HL-60 (cell line): ENCODE measurements at regions not wholly inside any gene's neighbourhood (a gene's known extent, or its start where the extent isn't known, plus 50 kb on each side); places are given as distances from the start of the nearest gene placed in this dataset.

Experiments used
- DNase-seq, 2 experiments: peaks; one replicate each; pipeline ENCODE4 v3.0.0-alpha.2; 2010 to 2020; ENCODE audit warnings: low read depth in 1 of 2, low spot score in 1 of 2
- H3K27ac ChIP-seq: fragments of 250-450 bp; sonication (Bioruptor Pico); replicated peaks from 2 replicates; pipeline ENCODE4 v1.5.1; 2020; ENCODE audit warnings: mild to moderate bottlenecking, moderate library complexity
- H3K27me3 ChIP-seq: fragments of 250-450 bp; sonication (Bioruptor Pico); 2 replicates; pipeline ENCODE4 v1.5.1; 2021; ENCODE audit warnings: mild to moderate bottlenecking, moderate library complexity; ENCODE audit not compliant: insufficient read depth, poor library complexity, severe bottlenecking
- H3K4me3 ChIP-seq: replicated peaks from 2 replicates; pipeline ENCODE4 v1.5.1; 2011; ENCODE audit warnings: mild to moderate bottlenecking, control low read depth, low read length; ENCODE audit not compliant: insufficient read depth
- GABPA ChIP-seq: IDR thresholded peaks from 2 replicates; pipeline ENCODE4 v1.6.1; 2012; ENCODE audit warnings: low read depth
- POLR2AphosphoS5 ChIP-seq: IDR thresholded peaks from 2 replicates; pipeline ENCODE4 v1.6.1; 2012; ENCODE audit warnings: low read depth
- SPI1 ChIP-seq: IDR thresholded peaks from 2 replicates; pipeline ENCODE4 v1.6.1; 2012; ENCODE audit warnings: low read depth, mild to moderate bottlenecking, borderline replicate concordance
- TF ChIP-seq, protein P1 (sequence below): IDR thresholded peaks from 2 replicates; pipeline ENCODE4 v1.6.1; 2012; ENCODE audit warnings: low read depth; ENCODE audit not compliant: insufficient replicate concordance
- TF ChIP-seq, protein P2 (sequence below): IDR thresholded peaks from one replicate; pipeline ENCODE4 v1.5.1; 2011; ENCODE audit warnings: low read length, control low read depth, inconsistent platforms; ENCODE audit not compliant: insufficient read depth

DNA sequence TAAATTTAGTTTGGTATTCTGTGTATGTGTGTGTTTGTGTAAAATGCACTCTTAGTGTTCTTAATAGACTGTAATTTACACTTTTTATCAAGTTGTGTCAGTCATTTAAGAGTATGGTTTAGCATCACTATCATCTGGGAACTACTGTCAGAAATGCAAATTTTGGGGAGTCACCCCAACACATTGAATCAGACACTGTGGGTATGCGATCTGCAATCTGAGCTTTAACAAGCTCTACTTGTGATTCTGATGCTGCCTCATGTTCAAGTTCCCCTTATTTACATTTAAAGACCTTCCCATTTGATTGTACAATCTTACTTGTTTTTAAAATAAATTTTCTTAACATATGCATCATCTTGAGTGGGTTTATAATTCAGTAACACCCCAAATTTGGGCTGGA, 218.1 kb upstream of the FOXP2 start:
- no peaks in the 10 kb centered on the region for H3K27me3 ChIP-seq
- TF ChIP-seq POLR2AphosphoS5 (no peak), SPI1 (no peak), GABPA (no peak)
- TF ChIP-seq, protein P1, sequence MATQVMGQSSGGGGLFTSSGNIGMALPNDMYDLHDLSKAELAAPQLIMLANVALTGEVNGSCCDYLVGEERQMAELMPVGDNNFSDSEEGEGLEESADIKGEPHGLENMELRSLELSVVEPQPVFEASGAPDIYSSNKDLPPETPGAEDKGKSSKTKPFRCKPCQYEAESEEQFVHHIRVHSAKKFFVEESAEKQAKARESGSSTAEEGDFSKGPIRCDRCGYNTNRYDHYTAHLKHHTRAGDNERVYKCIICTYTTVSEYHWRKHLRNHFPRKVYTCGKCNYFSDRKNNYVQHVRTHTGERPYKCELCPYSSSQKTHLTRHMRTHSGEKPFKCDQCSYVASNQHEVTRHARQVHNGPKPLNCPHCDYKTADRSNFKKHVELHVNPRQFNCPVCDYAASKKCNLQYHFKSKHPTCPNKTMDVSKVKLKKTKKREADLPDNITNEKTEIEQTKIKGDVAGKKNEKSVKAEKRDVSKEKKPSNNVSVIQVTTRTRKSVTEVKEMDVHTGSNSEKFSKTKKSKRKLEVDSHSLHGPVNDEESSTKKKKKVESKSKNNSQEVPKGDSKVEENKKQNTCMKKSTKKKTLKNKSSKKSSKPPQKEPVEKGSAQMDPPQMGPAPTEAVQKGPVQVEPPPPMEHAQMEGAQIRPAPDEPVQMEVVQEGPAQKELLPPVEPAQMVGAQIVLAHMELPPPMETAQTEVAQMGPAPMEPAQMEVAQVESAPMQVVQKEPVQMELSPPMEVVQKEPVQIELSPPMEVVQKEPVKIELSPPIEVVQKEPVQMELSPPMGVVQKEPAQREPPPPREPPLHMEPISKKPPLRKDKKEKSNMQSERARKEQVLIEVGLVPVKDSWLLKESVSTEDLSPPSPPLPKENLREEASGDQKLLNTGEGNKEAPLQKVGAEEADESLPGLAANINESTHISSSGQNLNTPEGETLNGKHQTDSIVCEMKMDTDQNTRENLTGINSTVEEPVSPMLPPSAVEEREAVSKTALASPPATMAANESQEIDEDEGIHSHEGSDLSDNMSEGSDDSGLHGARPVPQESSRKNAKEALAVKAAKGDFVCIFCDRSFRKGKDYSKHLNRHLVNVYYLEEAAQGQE = no peak
- TF ChIP-seq, protein P2, sequence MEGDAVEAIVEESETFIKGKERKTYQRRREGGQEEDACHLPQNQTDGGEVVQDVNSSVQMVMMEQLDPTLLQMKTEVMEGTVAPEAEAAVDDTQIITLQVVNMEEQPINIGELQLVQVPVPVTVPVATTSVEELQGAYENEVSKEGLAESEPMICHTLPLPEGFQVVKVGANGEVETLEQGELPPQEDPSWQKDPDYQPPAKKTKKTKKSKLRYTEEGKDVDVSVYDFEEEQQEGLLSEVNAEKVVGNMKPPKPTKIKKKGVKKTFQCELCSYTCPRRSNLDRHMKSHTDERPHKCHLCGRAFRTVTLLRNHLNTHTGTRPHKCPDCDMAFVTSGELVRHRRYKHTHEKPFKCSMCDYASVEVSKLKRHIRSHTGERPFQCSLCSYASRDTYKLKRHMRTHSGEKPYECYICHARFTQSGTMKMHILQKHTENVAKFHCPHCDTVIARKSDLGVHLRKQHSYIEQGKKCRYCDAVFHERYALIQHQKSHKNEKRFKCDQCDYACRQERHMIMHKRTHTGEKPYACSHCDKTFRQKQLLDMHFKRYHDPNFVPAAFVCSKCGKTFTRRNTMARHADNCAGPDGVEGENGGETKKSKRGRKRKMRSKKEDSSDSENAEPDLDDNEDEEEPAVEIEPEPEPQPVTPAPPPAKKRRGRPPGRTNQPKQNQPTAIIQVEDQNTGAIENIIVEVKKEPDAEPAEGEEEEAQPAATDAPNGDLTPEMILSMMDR = no peak
- no peak for DNase-seq
- no peak overlapping the region for H3K27ac ChIP-seq
- H3K4me3 ChIP-seq = no peak overlapping the region

DNA sequence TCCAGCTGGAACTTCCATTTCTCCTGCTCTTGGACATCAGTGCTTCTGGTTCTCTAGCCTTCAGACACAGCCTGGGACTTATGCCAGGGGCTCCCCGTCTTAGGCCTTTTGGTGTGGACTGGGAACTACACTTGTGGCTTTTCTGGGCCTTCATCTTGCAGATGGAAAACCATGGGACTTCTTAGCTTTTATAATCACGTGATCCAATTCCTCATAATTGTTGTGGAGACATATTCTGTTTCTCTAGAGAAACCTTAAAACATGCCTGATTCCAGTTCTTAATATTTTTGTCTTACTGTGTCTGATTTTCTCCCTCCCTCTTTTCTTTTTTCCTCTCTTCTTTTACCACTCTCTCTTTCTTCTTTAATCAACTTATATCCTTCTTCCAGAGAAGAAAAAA, 224.2 kb upstream of the FOXP2 start:
- TF ChIP-seq SPI1 = no peak
- no peak for TF ChIP-seq GABPA
- TF ChIP-seq POLR2AphosphoS5 = no peak
- TF ChIP-seq, protein P2 = no peak
- TF ChIP-seq, protein P1 = no peak
- Histone ChIP-seq H3K27me3 (no peaks in the 10 kb centered on the region), H3K4me3 (no peak overlapping the region), H3K27ac (no peak overlapping the region)
- DNase-seq = no peak

DNA sequence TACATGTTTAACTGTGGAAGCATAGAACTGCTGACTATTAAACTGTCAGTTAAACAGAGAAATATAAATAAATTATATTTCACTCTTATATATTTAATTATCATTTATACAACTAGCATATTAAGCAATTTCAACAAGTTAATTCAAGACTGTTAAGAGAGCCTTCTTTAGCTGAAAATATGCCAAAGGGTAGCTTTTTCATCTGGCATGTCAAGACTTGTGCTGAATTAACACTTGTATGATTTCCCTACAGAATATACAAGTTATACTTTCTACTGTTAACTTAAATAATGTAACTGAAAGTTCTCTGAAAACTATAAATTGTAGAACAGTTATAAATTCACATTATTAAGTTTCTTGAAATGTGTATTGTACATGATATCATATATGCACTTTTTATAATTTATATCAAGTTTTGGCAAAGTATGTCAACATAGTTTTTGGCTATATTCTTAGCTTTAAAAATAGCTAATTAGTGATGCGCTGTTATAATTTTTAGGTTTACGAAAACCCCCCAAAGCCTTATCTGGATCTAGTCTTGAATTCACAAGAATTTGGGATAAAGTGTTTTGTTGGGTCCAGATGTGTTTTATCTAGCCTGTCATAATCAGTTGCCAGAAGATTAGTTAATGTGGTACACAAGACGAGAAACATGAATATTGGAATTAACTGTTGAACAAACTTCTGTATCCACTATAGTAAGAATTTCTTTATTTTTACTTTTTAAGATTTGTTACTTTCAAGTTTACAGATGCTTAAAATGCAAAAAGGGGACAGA, 231.1 kb upstream of the FOXP2 start:
- no peak for DNase-seq
- H3K27ac ChIP-seq = no peak overlapping the region
- TF ChIP-seq, protein P1 = no peak
- TF ChIP-seq GABPA (no peak), POLR2AphosphoS5 (no peak), SPI1 (no peak)
- TF ChIP-seq, protein P2 = no peak
- no peak overlapping the region for H3K4me3 ChIP-seq
- no peaks in the 10 kb centered on the region for H3K27me3 ChIP-seq
